GM12878 (cell line): ENCODE measurements at regions not wholly inside any gene's neighbourhood (a gene's known extent, or its start where the extent isn't known, plus 50 kb on each side); places are given as distances from the start of the nearest gene placed in this dataset.

Experiments used
- ATAC-seq: fragments of 200-7000 bp; cut with Tn5 transposase; 3 replicates; pipeline ENCODE4 v1.9.1; 2020; ENCODE audit warnings: mild to moderate bottlenecking, moderate library complexity
- BruUV-seq: library from RNA; stranded (reverse); fragments of 400-500 nt; replicated peaks from 2 replicates; lab custom pipeline; 2021; lab: Mats Ljungman, UMichigan
- CTCF ChIA-PET: fragments of 300-600 bp; sonication (Branson Sonifier 250); formaldehyde crosslinking; extraction: SDS; loops from one replicate; lab custom pipeline; 2021; ENCODE audit warnings: inconsistent platforms; lab: Yijun Ruan, JAX
- POLR2A ChIA-PET: fragments of 350-600 bp; formaldehyde crosslinking; extraction: SDS; loops from one replicate; lab custom pipeline; 2021; ENCODE audit warnings: inconsistent platforms; lab: Charles Lee
- RAD21 ChIA-PET: fragments of 300-600 bp; sonication (Branson Sonifier 250); formaldehyde crosslinking; loops from one replicate; lab custom pipeline; 2023; ENCODE audit warnings: antibody characterized with exemption; ENCODE audit not compliant: unreplicated experiment; lab: Charles Lee
- SMC1A ChIA-PET: fragments of 300-600 bp; sonication (Branson Sonifier 250); formaldehyde crosslinking; loops from one replicate; lab custom pipeline; 2023; ENCODE audit not compliant: unreplicated experiment, uncharacterized antibody; lab: Charles Lee
- DNase-seq: peaks from one replicate; pipeline ENCODE4 v3.0.0-alpha.2; 2011; ENCODE audit warnings: low read depth, low spot score
- FAIRE-seq: peaks from 3 replicates; lab custom pipeline; 2011; peaks lifted over from hg19 to GRCh38; lab: Jason Lieb, UNC
- H2AFZ ChIP-seq: 2 replicates; pipeline ENCODE4 v1.6.0; 2011; ENCODE audit warnings: low read depth, low read length, control low read depth; ENCODE audit not compliant: control insufficient read depth
- H3K27ac ChIP-seq: 2 replicates; pipeline ENCODE4 v1.5.1; 2011; ENCODE audit warnings: control low read depth; ENCODE audit not compliant: control insufficient read depth, insufficient read depth
- H3K27me3 ChIP-seq, 2 experiments: replicated peaks in 1 of 2; 2 replicates each; pipeline versions ENCODE4 v1.6.0 to v1.6.1; 2011; ENCODE audit warnings: low read length in 1 of 2; ENCODE audit not compliant: control insufficient read depth in 2 of 2, insufficient read depth in 2 of 2
- H3K36me3 ChIP-seq, 2 experiments: 2 replicates each; pipeline ENCODE4 v1.5.1; 2011; ENCODE audit warnings: low read length in 1 of 2; ENCODE audit not compliant: control insufficient read depth in 2 of 2, insufficient read depth in 2 of 2
- H3K4me1 ChIP-seq: 2 replicates; pipeline ENCODE4 v1.6.1; 2011; ENCODE audit warnings: mild to moderate bottlenecking, low read length, moderate library complexity, mixed read lengths; ENCODE audit not compliant: control insufficient read depth, insufficient read depth
- H3K4me2 ChIP-seq: 2 replicates; pipeline ENCODE4 v1.6.0; 2011; ENCODE audit warnings: control low read depth; ENCODE audit not compliant: control insufficient read depth, insufficient read depth
- H3K4me3 ChIP-seq: fragments of 200-600 bp; sonication (generic); 2 replicates; pipeline ENCODE4 v1.5.1; 2016
- H3K79me2 ChIP-seq: 2 replicates; pipeline ENCODE4 v1.6.0; 2011; ENCODE audit warnings: low read length; ENCODE audit not compliant: control insufficient read depth, insufficient read depth
- H3K9ac ChIP-seq: 2 replicates; pipeline ENCODE4 v1.8.0; 2011; ENCODE audit warnings: low read length, control low read depth, mixed read lengths; ENCODE audit not compliant: control insufficient read depth, insufficient read depth
- H3K9me3 ChIP-seq: replicated peaks from 3 replicates; pipeline ENCODE4 v1.5.1; 2011; ENCODE audit warnings: mild to moderate bottlenecking, low read length; ENCODE audit not compliant: control insufficient read depth, insufficient read depth
- H4K20me1 ChIP-seq: 2 replicates; pipeline ENCODE4 v1.6.0; 2011; ENCODE audit not compliant: control insufficient read depth, insufficient read depth
- CBX5 ChIP-seq: sonication (generic); IDR thresholded peaks from 2 replicates; pipeline ENCODE4 v1.6.1; 2016; ENCODE audit warnings: low read depth, moderate library complexity, mild to moderate bottlenecking, inconsistent platforms
- CREB1 ChIP-seq: IDR thresholded peaks from 2 replicates; pipeline ENCODE4 v1.6.1; 2012; ENCODE audit warnings: low read depth, mild to moderate bottlenecking, inconsistent platforms
- EGR1 ChIP-seq, 2 experiments: IDR thresholded peaks; 1 replicate in 1 of 2; 2 replicates in 1 of 2; pipeline ENCODE4 v1.6.1; 2011 to 2012; ENCODE audit warnings: low read depth in 2 of 2, low read length in 2 of 2, borderline replicate concordance in 1 of 2, mild to moderate bottlenecking in 1 of 2, moderate library complexity in 1 of 2
- HCFC1 ChIP-seq: fragments of 150-350 bp; IDR thresholded peaks from 2 replicates; pipeline ENCODE4 v1.6.1; 2014; ENCODE audit warnings: low read length
- MAX ChIP-seq: IDR thresholded peaks from 2 replicates; pipeline ENCODE4 v1.6.1; 2012; ENCODE audit warnings: low read depth, low read length, improper control_type of control experiment
- MEF2A ChIP-seq: IDR thresholded peaks from 2 replicates; pipeline ENCODE4 v1.6.1; 2011; ENCODE audit warnings: low read depth, mild to moderate bottlenecking, low read length, moderate library complexity; ENCODE audit not compliant: insufficient read depth
- MXI1 ChIP-seq: fragments of 150-350 bp; IDR thresholded peaks from 2 replicates; pipeline ENCODE4 v1.6.1; 2011; ENCODE audit warnings: low read depth, mild to moderate bottlenecking, inconsistent platforms, low read length, improper control_type of control experiment
- NBN ChIP-seq: fragments of 450-650 bp; IDR thresholded peaks from 2 replicates; pipeline ENCODE4 v1.6.1; 2016
- NFYA ChIP-seq: IDR thresholded peaks from 2 replicates; pipeline ENCODE4 v1.6.1; 2011; ENCODE audit warnings: low read depth, mild to moderate bottlenecking, low read length, improper control_type of control experiment, borderline replicate concordance
- NR2C1 ChIP-seq: fragments of 450-650 bp; IDR thresholded peaks from 2 replicates; pipeline ENCODE4 v1.6.1; 2017; ENCODE audit warnings: antibody characterized with exemption, mild to moderate bottlenecking, moderate library complexity
- RAD21 ChIP-seq: IDR thresholded peaks from 2 replicates; pipeline ENCODE4 v1.6.1; 2011; ENCODE audit warnings: mild to moderate bottlenecking, low read depth, low read length, moderate library complexity; ENCODE audit not compliant: insufficient read depth
- REST ChIP-seq: IDR thresholded peaks from 2 replicates; pipeline ENCODE4 v1.6.1; 2012; ENCODE audit warnings: mild to moderate bottlenecking, low read depth, low read length
- SMC3 ChIP-seq: IDR thresholded peaks from 2 replicates; pipeline ENCODE4 v1.6.1; 2011; ENCODE audit warnings: low read length, improper control_type of control experiment, borderline replicate concordance
- YY1 ChIP-seq: IDR thresholded peaks from 2 replicates; pipeline ENCODE4 v1.6.1; 2011; ENCODE audit warnings: low read depth, mild to moderate bottlenecking, low read length
- WGBS: methylation state at CpG from one replicate; pipeline ENCODE4 v1.1.6; 2016; ENCODE audit warnings: low lambda C conversion rate; ENCODE audit not compliant: insufficient replicate concordance, insufficient coverage; ENCODE audit errors: missing lambda C conversion rate; 5-methylcytosine and 5-hydroxymethylcytosine counted together
- in situ Hi-C: fragments of 300-500 bp; cut with MboI; formaldehyde crosslinking; loops from 9 replicates; pipeline ENCODE4 v1.14.3; 2018; ENCODE audit warnings: mixed read lengths
- intact Hi-C: fragments of 100-400 bp; cut with micrococcal nuclease; formaldehyde crosslinking; loops from one replicate; pipeline ENCODE4 v1.14.2; 2022; ENCODE audit not compliant: unreplicated experiment
- TF ChIP-seq, protein P1 (sequence below): fragments of 450-650 bp; IDR thresholded peaks from 2 replicates; pipeline ENCODE4 v1.6.1; 2017; ENCODE audit warnings: borderline replicate concordance

GRCh38 chr13:30133554-30133912 lies 173.8 kb downstream of the KATNAL1 start (continued):
- TF ChIP-seq CBX5, result no peak

DNA sequence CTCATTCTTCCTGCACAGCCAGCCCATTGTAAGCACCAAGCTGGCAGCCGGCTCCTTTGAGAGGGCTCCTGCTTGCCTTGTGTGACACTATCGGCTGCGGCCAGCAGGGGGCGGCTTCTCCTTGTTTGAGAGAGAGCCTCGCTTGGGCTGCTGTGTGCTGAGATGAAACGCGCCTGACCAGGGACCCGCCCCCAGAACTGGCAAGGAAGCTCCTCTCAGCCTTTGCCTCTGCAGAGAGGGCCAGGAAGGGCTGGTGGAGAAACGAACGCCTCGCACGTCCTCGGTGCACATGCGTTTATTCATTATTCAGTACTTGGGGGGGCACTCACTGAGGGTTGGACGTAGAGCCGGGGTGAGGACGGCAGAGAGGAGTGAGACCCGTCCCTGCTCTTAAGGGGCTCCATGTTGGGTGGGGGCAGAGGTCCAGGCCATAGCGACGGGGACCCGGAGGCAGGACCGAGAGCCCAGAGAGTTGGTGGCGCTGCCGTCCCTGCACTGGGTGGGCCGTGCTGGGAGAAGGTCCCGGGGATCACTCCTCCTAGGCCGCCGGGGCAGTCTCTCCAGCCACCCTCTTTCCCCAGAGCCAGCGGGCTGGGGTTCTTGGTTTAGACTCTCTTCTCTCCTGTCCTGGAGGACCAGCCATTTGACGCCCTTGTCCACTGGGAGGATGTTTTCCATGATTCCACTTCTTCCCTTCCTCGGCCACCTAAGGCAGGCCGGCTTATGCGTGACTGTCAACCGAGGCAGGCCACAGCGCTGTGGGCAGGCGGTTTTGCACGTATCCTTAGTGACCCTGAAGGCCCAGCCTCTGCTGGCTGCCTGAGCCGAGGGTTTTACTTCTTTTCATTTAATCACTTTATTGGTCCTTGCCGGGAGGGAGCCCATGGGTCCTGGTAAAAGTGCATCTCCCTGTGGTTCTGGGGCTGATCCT lies 174.5 kb downstream of the KATNAL1 start:
- Histone ChIP-seq H3K4me2 (peak overlapping the region; percentile 40; the same call in 1 of the 2 replicates), H3K4me1 (no peaks in the 10 kb centered on the region), H3K4me3 (no peak overlapping the region), H3K9me3 (no peaks in the 10 kb centered on the region), H3K27ac (no peak overlapping the region), H3K9ac (no peak overlapping the region), H3K79me2 (no peaks in the 10 kb centered on the region), H3K27me3 (no peaks in the 10 kb centered on the region), H2AFZ (peak overlapping the region; percentile 35; the same call in 1 of the 2 replicates), H4K20me1 (no peaks in the 10 kb centered on the region), H3K36me3 (no peaks in the 10 kb centered on the region)
- intact Hi-C loops, result loop anchor here (1.0 to 5.0 kb wide), 7 partner anchors 25 to 669 kb away; no protein-coding TSS in a partner anchor
- ATAC-seq (peak; percentile 99), DNase-seq (no peak), FAIRE-seq (peak; percentile 74)
- in situ Hi-C loops, result no loop called here
- SMC1A ChIA-PET, result interaction anchor here (0.5 to 4.9 kb wide), 64 partner anchors 9 to 912 kb away, joined by 3 to 64 read pairs (median 5); partner anchors contain the start of genes KATNAL1 and UBL3
- CTCF ChIA-PET, result interaction anchor here (0.6 to 8.0 kb wide), 78 partner anchors 11 to 1003 kb away, joined by 3 to 94 read pairs (median 5); partner anchors contain the start of gene KATNAL1
- WGBS, result 52% methylated on average over 39 of the region's 39 CpGs
- POLR2A ChIA-PET, result interaction anchor here (0.5 to 1.3 kb wide), 9 partner anchors 10 to 332 kb away, joined by 3 to 4 read pairs (median 3); no protein-coding TSS in a partner anchor
- no TSS peak for BruUV-seq
- RAD21 ChIA-PET, result interaction anchor here (0.5 to 4.2 kb wide), 58 partner anchors 9 to 671 kb away, joined by 3 to 82 read pairs (median 4); partner anchors contain the start of genes KATNAL1 and UBE2L5
- TF ChIP-seq SMC3 (peak; percentile 98), CREB1 (peak; percentile 39; the same call in 1 of the 2 replicates), MXI1 (peak; percentile 46; the same call in 1 of the 2 replicates), MEF2A (0 out of 2 replicates have a peak, but pooled peaks have one; percentile 23), YY1 (peak; percentile 70; the same call in 1 of the 2 replicates), HCFC1 (peak; percentile 32; the same call in 1 of the 2 replicates), REST (no peak), RAD21 (peak; percentile 97), NFYA (no peak), MAX (peak; percentile 60), NR2C1 (no peak), EGR1 (IDR thresholded peaks at IDR 0.05; ENCODE audit: borderline replicate concordance in 1 of 2, low read depth in 2 of 2, low read length in 2 of 2) (peak in 1 of 2 experiments; percentile 30; a peak in 1 of 3 replicates), NBN (no peak)
- TF ChIP-seq, protein P1, sequence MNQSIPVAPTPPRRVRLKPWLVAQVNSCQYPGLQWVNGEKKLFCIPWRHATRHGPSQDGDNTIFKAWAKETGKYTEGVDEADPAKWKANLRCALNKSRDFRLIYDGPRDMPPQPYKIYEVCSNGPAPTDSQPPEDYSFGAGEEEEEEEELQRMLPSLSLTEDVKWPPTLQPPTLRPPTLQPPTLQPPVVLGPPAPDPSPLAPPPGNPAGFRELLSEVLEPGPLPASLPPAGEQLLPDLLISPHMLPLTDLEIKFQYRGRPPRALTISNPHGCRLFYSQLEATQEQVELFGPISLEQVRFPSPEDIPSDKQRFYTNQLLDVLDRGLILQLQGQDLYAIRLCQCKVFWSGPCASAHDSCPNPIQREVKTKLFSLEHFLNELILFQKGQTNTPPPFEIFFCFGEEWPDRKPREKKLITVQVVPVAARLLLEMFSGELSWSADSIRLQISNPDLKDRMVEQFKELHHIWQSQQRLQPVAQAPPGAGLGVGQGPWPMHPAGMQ, result no peak
